ENCODE measurements at regions not wholly inside any gene's neighbourhood (a gene's known extent, or its start where the extent isn't known, plus 50 kb on each side); places are given as distances from the start of the nearest gene placed in this dataset.

DNA sequence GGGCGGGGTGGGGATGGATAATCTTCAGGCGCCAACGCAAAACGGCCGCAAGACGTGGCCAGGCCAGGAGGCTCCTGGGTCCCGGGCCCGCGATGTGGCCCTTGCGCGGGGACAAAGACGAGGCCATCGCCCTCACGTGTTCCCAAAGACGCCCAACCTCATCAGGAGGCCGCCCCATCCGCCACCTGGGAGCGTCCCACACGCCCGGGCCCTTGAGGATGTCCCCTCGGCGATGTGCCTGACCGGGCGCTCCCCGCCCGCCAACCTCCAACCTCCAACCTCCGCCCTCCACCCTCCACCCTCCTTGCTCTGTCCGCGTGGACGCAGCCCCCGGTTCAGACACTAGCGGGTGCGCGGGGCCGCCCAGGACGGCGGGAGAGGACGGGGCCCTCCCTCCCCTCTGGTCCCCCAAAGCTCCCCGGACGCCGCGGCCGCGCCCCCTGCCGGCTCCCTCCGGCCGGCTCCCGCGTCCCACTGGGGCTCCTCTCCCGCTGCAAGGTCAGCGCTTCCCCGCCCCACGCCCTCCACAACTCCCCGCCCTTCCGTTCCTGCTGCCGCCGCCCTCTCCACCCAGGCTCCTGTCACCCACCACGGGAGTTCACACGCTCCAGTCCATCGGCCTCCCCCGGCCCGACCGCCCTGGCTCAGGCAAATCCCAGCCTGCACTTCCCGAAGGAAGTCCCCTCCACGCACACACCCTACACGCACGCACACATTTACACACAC is 250.8 kb upstream of the RPL38 start:
- Histone ChIP-seq H3K9me3 (no peaks in the 10 kb centered on the region), H3K4me3 (peak overlapping the region in 9 of 10 donors; percentile 17 to 48 (median 37)), H3K4me1 (peaks cover 6 to 15% (median 11%) of the 10 kb centered on the region in 9 donors), H3K36me3 (no peaks in the 10 kb centered on the region), H3K27ac (no peak overlapping the region), H3K27me3 (peaks cover 0 to 60% (median 38%) of the 10 kb centered on the region in 7 donors)
- intact Hi-C loops (cut with DNase I): loop anchor here in 6 of 10 donors (2.0 to 10.0 kb wide), 4 partner anchors 296 to 528 kb away; no protein-coding TSS in a partner anchor
- peak; percentile 23 to 57 for DNase-seq
- WGBS, 2 donors: 2 to 4% methylated on average over 52 to 67 of the region's 67 CpGs
- ATAC-seq: peak; percentile 51 to 81 (median 69)
- TF ChIP-seq, protein P1, sequence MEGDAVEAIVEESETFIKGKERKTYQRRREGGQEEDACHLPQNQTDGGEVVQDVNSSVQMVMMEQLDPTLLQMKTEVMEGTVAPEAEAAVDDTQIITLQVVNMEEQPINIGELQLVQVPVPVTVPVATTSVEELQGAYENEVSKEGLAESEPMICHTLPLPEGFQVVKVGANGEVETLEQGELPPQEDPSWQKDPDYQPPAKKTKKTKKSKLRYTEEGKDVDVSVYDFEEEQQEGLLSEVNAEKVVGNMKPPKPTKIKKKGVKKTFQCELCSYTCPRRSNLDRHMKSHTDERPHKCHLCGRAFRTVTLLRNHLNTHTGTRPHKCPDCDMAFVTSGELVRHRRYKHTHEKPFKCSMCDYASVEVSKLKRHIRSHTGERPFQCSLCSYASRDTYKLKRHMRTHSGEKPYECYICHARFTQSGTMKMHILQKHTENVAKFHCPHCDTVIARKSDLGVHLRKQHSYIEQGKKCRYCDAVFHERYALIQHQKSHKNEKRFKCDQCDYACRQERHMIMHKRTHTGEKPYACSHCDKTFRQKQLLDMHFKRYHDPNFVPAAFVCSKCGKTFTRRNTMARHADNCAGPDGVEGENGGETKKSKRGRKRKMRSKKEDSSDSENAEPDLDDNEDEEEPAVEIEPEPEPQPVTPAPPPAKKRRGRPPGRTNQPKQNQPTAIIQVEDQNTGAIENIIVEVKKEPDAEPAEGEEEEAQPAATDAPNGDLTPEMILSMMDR (IDR thresholded peaks at IDR 0.05): peak in 7 of 9 donors; percentile 40 to 62 (median 51)

DNA sequence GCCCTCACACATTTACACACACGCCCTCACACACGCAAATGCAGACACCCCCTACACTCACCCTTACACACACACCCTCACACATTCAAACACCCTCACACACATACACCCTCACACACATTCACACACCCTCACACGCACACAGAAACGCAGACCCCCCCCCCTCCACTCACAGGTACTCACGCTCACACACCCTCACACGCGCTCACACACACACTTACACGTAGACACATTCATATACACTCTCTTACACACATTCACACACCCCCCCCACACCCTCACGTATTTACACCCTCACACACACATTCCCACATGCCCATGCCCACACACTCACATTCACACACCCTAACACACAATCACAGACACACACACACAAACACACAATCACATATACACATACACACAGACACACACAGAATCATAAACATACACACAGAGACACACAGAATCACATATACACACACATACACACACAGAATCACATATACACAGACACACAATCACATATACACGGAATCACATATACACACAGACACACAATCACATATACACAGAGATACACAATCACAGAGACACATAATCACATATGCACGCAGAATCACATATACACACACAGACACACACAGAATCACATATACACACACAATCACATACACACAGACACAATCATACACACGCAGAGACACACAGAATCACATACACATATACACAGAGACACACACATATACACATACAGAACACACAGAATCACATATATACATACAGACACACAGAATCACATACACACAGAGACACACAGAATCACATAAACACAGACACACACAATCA is 250.1 kb upstream of the RPL38 start:
- Histone ChIP-seq H3K36me3 (no peaks in the 10 kb centered on the region), H3K4me3 (peak overlapping the region in 2 of 10 donors; percentile 39 to 48), H3K4me1 (peaks cover 6 to 15% (median 11%) of the 10 kb centered on the region in 9 donors), H3K9me3 (no peaks in the 10 kb centered on the region), H3K27me3 (peaks cover 0 to 65% (median 35%) of the 10 kb centered on the region in 7 donors), H3K27ac (no peak overlapping the region)
- 71 to 78% methylated on average over 12 of the region's 12 CpGs for WGBS, 2 donors
- TF ChIP-seq, protein P1 (IDR thresholded peaks at IDR 0.05): no peak
- ATAC-seq (peak in 1 of 8 donors; percentile 19), DNase-seq (no peak)
- intact Hi-C loops (cut with DNase I): loop anchor here in 6 of 10 donors (2.0 to 10.0 kb wide), 4 partner anchors 297 to 529 kb away; no protein-coding TSS in a partner anchor

DNA sequence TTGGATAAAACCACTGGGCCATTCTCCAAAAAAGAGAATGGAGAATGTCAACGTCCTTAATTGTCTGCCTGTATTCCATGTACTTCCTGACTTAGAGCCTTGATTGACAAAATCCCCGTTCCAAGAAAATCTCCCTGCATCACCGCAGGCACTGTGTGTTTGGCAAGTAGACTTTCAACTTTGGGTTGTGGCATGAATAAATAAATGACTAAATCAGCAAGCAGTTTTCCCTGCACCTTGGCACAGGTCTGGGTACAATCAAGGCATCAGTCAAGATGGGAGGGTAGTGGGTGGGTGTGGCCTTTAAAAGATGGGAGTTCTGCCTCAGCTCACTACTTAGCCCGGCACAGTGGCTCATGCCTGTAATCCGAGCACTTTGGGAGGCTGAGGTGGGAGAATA is 248.5 kb upstream of the RPL38 start:
- H3K4me1 ChIP-seq: peaks cover 6 to 15% (median 11%) of the 10 kb centered on the region in 9 donors
- 57 to 71% methylated on average over 5 of the region's 5 CpGs for WGBS, 2 donors
- ATAC-seq (no peak), DNase-seq (no peak)
- H3K27ac ChIP-seq: no peak overlapping the region
- TF ChIP-seq, protein P1 (IDR thresholded peaks at IDR 0.05): no peak
- H3K9me3 ChIP-seq: no peaks in the 10 kb centered on the region
- H3K4me3 ChIP-seq: no peak overlapping the region
- peaks cover 0 to 60% (median 30%) of the 10 kb centered on the region in 7 donors for H3K27me3 ChIP-seq
- intact Hi-C loops (cut with DNase I): loop anchor here in 7 of 10 donors (5.0 to 10.0 kb wide), 6 partner anchors 298 to 530 kb away; no protein-coding TSS in a partner anchor
- no peaks in the 10 kb centered on the region for H3K36me3 ChIP-seq

DNA sequence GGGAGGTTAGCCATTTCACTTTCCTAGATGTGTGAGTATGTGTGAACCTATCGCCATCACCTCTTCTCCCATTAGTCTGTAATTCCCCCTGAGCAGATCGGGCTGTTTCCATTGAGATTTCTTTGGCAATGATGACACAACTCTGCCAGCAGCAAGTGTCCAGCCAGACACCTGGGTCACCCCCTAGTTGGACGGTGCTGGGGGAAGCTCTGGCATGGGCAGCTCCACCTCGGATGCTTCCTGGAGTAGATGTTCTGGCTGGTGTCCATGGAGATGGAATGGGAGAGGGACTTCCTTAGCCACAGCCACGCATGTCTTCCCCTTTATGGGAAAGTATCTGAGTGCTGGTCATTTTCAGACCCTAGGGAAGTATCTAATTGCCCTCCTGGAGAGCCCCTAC is 247.9 kb upstream of the RPL38 start:
- peaks cover 0 to 53% (median 29%) of the 10 kb centered on the region in 7 donors for H3K27me3 ChIP-seq
- TF ChIP-seq, protein P1 (IDR thresholded peaks at IDR 0.05): no peak
- H3K27ac ChIP-seq: no peak overlapping the region
- WGBS, 2 donors: 66 to 74% methylated on average over 5 of the region's 5 CpGs
- ATAC-seq (no peak), DNase-seq (no peak)
- H3K4me3 ChIP-seq: no peak overlapping the region
- H3K9me3 ChIP-seq: peaks cover 0 to 3% (median 0%) of the 10 kb centered on the region in 11 donors
- H3K4me1 ChIP-seq: peaks cover 6 to 15% (median 11%) of the 10 kb centered on the region in 9 donors
- no peaks in the 10 kb centered on the region for H3K36me3 ChIP-seq
- intact Hi-C loops (cut with DNase I): loop anchor here in 7 of 10 donors (5.0 to 10.0 kb wide), 6 partner anchors 298 to 531 kb away; no protein-coding TSS in a partner anchor
